HG03039 (cell line): ENCODE measurements at regions not wholly inside any gene's neighbourhood (a gene's known extent, or its start where the extent isn't known, plus 50 kb on each side); places are given as distances from the start of the nearest gene placed in this dataset.
"Not testable (repeated sequence)": the region's sequence is repeated elsewhere in the genome, so short reads cannot be mapped to it uniquely, and the experiment has no call there.

ENCODE experiments used
- ATAC-seq: cut with Tn5 transposase; IDR thresholded peaks from one replicate; pipeline ENCODE4 v1.9.1; 2021; ENCODE audit warnings: mild to moderate bottlenecking, moderate library complexity; ENCODE audit not compliant: unreplicated experiment

GRCh38 chr5:34261020-34261419 lies 218.0 kb upstream of the C1QTNF3 start:
- not testable (repeated sequence) for ATAC-seq

GRCh38 chr5:34266151-34266550 lies 223.1 kb upstream of the C1QTNF3 start:
- not testable (repeated sequence) for ATAC-seq

- not testable (repeated sequence) for ATAC-seq
These were observed 253.7 kb upstream of the C1QTNF3 start for GRCh38 chr5:34296759-34297158.

GRCh38 chr5:34329201-34329600 lies 286.2 kb upstream of the C1QTNF3 start:
- ATAC-seq, result not testable (repeated sequence)

GRCh38 chr5:34329611-34330108 lies 286.6 kb upstream of the C1QTNF3 start:
- ATAC-seq, result not testable (repeated sequence)

- ATAC-seq, result not testable (repeated sequence)
These were observed 289.0 kb upstream of the C1QTNF3 start for GRCh38 chr5:34331928-34332454.

GRCh38 chr5:34339408-34340001 lies 296.5 kb upstream of the C1QTNF3 start:
- ATAC-seq, result not testable (repeated sequence)

- not testable (repeated sequence) for ATAC-seq
These were observed 301.7 kb upstream of the RAI14 start for GRCh38 chr5:34354440-34354839.

- ATAC-seq, result not testable (repeated sequence)
These were observed 284.7 kb upstream of the RAI14 start for GRCh38 chr5:34371417-34371816.

GRCh38 chr5:34371817-34372216 lies 284.3 kb upstream of the RAI14 start:
- ATAC-seq, result not testable (repeated sequence)

DNA sequence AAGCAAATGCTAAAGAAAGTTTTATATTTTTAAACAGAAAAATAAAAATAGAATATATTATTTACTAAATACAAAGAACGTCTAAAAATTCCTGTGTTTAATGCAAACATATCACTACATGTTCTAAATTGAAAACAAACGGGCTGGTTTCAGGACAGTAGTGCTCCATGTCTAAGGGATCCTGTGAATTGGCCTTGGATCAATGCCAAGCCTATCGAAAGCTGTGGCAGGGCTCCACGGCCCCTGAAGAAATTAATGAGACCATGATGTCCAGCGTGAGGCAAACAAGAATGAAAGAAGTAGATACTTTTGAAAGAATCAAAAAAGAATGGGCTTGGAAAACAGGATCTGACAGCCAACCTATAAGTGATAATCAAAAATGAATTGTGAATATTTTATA lies 283.4 kb upstream of the RAI14 start:
- ATAC-seq, result not testable (repeated sequence)

DNA sequence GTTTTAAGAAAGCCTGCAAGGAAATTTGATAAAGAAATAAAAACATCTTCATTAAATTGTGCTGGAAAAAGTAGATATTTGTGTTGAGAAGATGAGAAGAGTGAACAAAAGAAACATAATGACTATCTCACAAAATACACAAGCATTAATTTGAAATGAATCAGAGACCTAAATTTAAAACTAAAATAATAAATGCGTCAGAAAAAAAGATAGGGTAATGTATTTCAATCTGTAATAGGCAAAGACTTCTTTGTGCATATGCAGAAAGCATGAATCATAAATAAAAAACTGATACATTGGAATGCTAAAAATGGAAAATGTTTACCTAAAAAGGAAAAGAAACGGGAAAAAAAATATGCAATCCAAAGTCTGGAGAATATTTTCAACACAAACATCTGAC lies 278.5 kb upstream of the RAI14 start:
- not testable (repeated sequence) for ATAC-seq

- ATAC-seq, result not testable (repeated sequence)
These were observed 277.6 kb upstream of the RAI14 start for GRCh38 chr5:34378498-34378897.

- ATAC-seq, result not testable (repeated sequence)
These were observed 267.4 kb upstream of the RAI14 start for GRCh38 chr5:34388754-34389153.

- no peak for ATAC-seq
These were observed 246.8 kb upstream of the RAI14 start for GRCh38 chr5:34409373-34409772.

DNA sequence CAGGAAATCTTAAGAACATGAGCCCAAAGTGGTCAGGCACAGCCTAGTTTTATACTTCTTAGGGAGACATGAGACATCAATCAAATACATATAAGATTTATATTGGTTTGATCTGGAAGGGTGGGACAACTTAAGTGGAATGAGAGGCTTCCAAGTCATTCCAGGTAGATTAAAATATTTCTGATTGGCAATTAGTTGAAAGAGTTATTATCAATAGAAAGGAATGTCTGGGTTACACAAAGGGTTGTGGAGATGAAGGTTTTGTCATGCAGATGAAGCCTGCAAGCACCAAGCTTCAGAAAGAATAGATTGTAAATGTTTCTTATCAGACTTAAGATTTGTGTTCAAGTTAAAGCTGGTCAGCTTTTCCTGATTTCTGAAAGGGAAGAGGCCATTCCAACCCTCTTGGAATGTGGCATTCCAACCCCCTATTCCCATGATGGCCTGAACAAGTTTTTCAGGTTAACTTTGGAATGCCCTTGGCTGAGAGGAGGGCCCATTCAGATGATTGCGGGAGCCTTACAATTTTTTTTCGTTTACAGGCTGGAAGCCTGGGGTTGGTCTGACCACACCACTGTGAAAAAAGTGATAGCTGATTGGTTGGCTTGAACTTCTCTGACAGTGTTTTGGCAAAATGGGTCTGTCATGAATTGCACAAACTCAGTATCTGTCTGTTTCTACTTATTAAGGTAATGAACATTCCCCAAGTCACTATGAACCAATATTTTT lies 245.6 kb upstream of the RAI14 start:
- no peak for ATAC-seq

GRCh38 chr5:34411470-34412346 lies 244.4 kb upstream of the RAI14 start:
- ATAC-seq, result no peak

GRCh38 chr5:34412736-34413135 lies 243.4 kb upstream of the RAI14 start:
- ATAC-seq, result no peak

DNA sequence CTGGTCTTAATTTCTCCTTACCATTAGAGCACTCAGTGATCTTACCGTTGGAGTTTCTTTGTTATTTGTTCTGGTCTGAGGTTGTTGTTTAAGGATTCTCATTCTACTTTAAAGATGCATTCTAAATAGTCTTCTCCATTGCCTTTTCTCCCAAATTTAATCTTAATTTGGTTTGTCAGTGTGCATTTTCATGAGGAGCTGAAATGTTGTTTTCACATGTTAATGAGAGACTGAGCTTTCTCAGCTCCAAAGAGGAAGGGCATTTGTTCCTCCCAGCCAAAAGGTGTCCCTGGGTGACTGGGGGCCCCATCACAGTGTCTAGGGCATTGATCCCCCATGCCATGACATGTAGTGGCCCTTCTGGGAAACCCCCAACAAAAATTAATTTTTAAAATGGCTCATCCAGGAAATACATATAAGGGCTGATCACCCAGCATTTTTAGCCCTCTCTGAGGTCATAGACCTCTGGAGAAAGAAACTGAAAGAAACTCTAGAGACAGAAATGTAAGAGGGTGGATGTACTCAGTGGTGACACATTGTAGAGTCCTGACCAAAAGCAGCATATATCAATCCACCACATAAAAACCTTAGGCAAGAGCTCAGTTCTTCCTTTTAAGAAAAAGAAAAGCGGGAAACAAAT lies 240.4 kb upstream of the RAI14 start:
- peak; percentile 87 for ATAC-seq

DNA sequence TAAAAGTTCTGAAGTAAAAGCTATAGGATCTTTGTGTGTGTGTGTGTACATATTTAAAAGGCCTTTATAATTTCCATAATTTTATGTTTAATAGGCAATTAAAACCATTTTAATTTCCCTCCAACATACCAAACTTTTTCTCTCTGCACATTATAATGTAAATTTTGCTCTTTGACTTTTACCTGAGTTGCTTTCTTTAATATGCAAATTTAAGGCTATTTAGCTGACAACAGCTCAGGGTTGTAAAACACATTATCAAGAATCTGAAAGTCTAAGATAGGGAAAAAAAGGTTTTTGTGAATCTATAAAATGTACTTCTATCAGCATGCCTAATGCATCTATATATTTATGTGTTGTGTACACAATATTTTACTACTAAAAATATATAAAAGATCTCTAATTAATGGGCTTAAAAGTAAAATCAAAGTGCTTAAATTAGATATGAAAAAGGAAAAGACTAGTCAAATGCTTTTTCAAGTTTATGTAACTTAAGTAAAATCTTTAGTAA lies 239.6 kb upstream of the RAI14 start:
- ATAC-seq, result no peak
